ENCODE measurements at regions not wholly inside any gene's neighbourhood (a gene's known extent, or its start where the extent isn't known, plus 50 kb on each side); places are given as distances from the start of the nearest gene placed in this dataset.

GRCh38 chr6:150658421-150658820 lies 58.7 kb downstream of the PLEKHG1 start:
- H3K27ac ChIP-seq (replicated peaks in 1 of 4), result no peak overlapping the region
- peaks cover 0 to 8% (median 0%) of the 10 kb centered on the region in 4 donors for H3K36me3 ChIP-seq
- H3K27me3 ChIP-seq, result no peaks in the 10 kb centered on the region
- intact Hi-C loops (cut with DNase I), result no loop called here
- no peak overlapping the region for H3K4me3 ChIP-seq
- WGBS, result 85% methylated on average over 1 of the region's 1 CpG
- no peak for DNase-seq (ENCODE audit: extremely low spot score)
- no peaks in the 10 kb centered on the region for H3K9me3 ChIP-seq
- no peaks in the 10 kb centered on the region for H3K4me1 ChIP-seq
- no peak for TF ChIP-seq CTCF (IDR thresholded peaks at IDR 0.05)
- TF ChIP-seq POLR2AphosphoS5 (IDR thresholded peaks at IDR 0.05), result no peak
- no peak for TF ChIP-seq EP300 (IDR thresholded peaks at IDR 0.05)
- TF ChIP-seq POLR2A (IDR thresholded peaks at IDR 0.05; ENCODE audit: low read depth), result no peak

- TF ChIP-seq CTCF (IDR thresholded peaks at IDR 0.05) (no peak), POLR2A (IDR thresholded peaks at IDR 0.05; ENCODE audit: low read depth) (no peak), EP300 (IDR thresholded peaks at IDR 0.05) (no peak), POLR2AphosphoS5 (IDR thresholded peaks at IDR 0.05) (no peak)
- intact Hi-C loops (cut with DNase I), result no loop called here
- no peak overlapping the region for H3K27ac ChIP-seq (replicated peaks in 1 of 4)
- H3K4me3 ChIP-seq, result no peak overlapping the region
- DNase-seq (ENCODE audit: extremely low spot score), result no peak
- no peaks in the 10 kb centered on the region for H3K27me3 ChIP-seq
- no peaks in the 10 kb centered on the region for H3K4me1 ChIP-seq
- H3K9me3 ChIP-seq, result no peaks in the 10 kb centered on the region
- H3K36me3 ChIP-seq, result peaks cover 0 to 2% (median 0%) of the 10 kb centered on the region in 4 donors
- WGBS, result 53% methylated on average over 6 of the region's 6 CpGs
Observed at GRCh38 chr6:150659046-150659763, 59.5 kb downstream of the PLEKHG1 start.

GRCh38 chr6:150661216-150662007 lies 61.7 kb downstream of the PLEKHG1 start:
- no peak overlapping the region for H3K4me3 ChIP-seq
- peaks cover 0 to 12% (median 8%) of the 10 kb centered on the region in 4 donors for H3K4me1 ChIP-seq
- intact Hi-C loops (cut with DNase I), result no loop called here
- no peaks in the 10 kb centered on the region for H3K36me3 ChIP-seq
- H3K27ac ChIP-seq (replicated peaks in 1 of 4), result no peak overlapping the region
- 91% methylated on average over 4 of the region's 4 CpGs for WGBS
- H3K9me3 ChIP-seq, result no peaks in the 10 kb centered on the region
- DNase-seq (ENCODE audit: extremely low spot score), result no peak
- no peaks in the 10 kb centered on the region for H3K27me3 ChIP-seq
- TF ChIP-seq EP300 (IDR thresholded peaks at IDR 0.05) (no peak), CTCF (IDR thresholded peaks at IDR 0.05) (no peak), POLR2A (IDR thresholded peaks at IDR 0.05; ENCODE audit: low read depth) (no peak), POLR2AphosphoS5 (IDR thresholded peaks at IDR 0.05) (no peak)

- intact Hi-C loops (cut with DNase I), result no loop called here
- TF ChIP-seq POLR2A (IDR thresholded peaks at IDR 0.05; ENCODE audit: low read depth), result no peak
- no peak for TF ChIP-seq CTCF (IDR thresholded peaks at IDR 0.05)
- no peak for TF ChIP-seq EP300 (IDR thresholded peaks at IDR 0.05)
- no peak for TF ChIP-seq POLR2AphosphoS5 (IDR thresholded peaks at IDR 0.05)
Observed at GRCh38 chr6:150662814-150663213, 63.1 kb downstream of the PLEKHG1 start.

More at GRCh38 chr6:150662814-150663213, 63.1 kb downstream of the PLEKHG1 start:
- Histone ChIP-seq H3K4me3 (no peak overlapping the region), H3K27me3 (no peaks in the 10 kb centered on the region), H3K27ac (replicated peaks in 1 of 4) (no peak overlapping the region), H3K9me3 (no peaks in the 10 kb centered on the region), H3K36me3 (no peaks in the 10 kb centered on the region), H3K4me1 (peaks cover 4 to 21% (median 17%) of the 10 kb centered on the region in 4 donors)
- 72% methylated on average over 5 of the region's 5 CpGs for WGBS
- no peak for DNase-seq (ENCODE audit: extremely low spot score)
